Natural killer cell (primary cell): ENCODE measurements at regions not wholly inside any gene's neighbourhood (a gene's known extent, or its start where the extent isn't known, plus 50 kb on each side); places are given as distances from the start of the nearest gene placed in this dataset.

ENCODE experiments used
- ATAC-seq, 3 donors: fragments of 150-1000 bp in 2 of 3; fragments of 200-7000 bp in 1 of 3; cut with Tn5 transposase; 1 replicate in 1 of 3; 2 replicates in 2 of 3; pipeline ENCODE4 v1.10.0; 2021; ENCODE audit warnings: mild to moderate bottlenecking in 2 of 3, moderate library complexity in 2 of 3
- DNase-seq, 2 donors: peaks; one replicate each; pipeline versions ENCODE4 v3.0.0 to v3.0.0-alpha.2; 2013 to 2021; ENCODE audit warnings: mixed read lengths in 1 of 2
- H3K27ac ChIP-seq: one replicate; pipeline ENCODE4 v1.5.1; 2013; ENCODE audit warnings: mild to moderate bottlenecking, low read length
- H3K27me3 ChIP-seq: one replicate; pipeline ENCODE4 v1.6.1; 2013; ENCODE audit warnings: low read length; ENCODE audit not compliant: control insufficient read depth, insufficient read depth
- H3K36me3 ChIP-seq: one replicate; pipeline ENCODE4 v1.6.1; 2013; ENCODE audit warnings: low read length; ENCODE audit not compliant: control insufficient read depth, insufficient read depth
- H3K4me1 ChIP-seq: one replicate; pipeline ENCODE4 v1.6.1; 2013; ENCODE audit warnings: low read length; ENCODE audit not compliant: control insufficient read depth, insufficient read depth
- H3K4me3 ChIP-seq: one replicate; pipeline ENCODE4 v1.5.1; 2013; ENCODE audit warnings: low read length
- H3K9me3 ChIP-seq: one replicate; pipeline ENCODE4 v1.6.1; 2013; ENCODE audit warnings: low read length; ENCODE audit not compliant: control insufficient read depth, insufficient read depth
- H3K27ac Mint-ChIP-seq, 2 donors: one replicate each; pipeline ENCODE4 v1.8.0; 2022; ENCODE audit warnings: mild to moderate bottlenecking in 2 of 2, mixed read lengths in 2 of 2, moderate library complexity in 1 of 2
- H3K27me3 Mint-ChIP-seq, 2 donors: one replicate each; pipeline ENCODE4 v1.8.0; 2022; ENCODE audit warnings: low read depth in 2 of 2, mixed read lengths in 2 of 2
- H3K36me3 Mint-ChIP-seq: one replicate; pipeline ENCODE4 v1.8.0; 2022; ENCODE audit warnings: mixed read lengths
- H3K4me1 Mint-ChIP-seq, 2 donors: one replicate each; pipeline ENCODE4 v1.8.0; 2022; ENCODE audit warnings: mixed read lengths in 2 of 2
- H3K4me3 Mint-ChIP-seq: one replicate; pipeline ENCODE4 v1.8.0; 2022; ENCODE audit warnings: mild to moderate bottlenecking, moderate library complexity, mixed read lengths
- H3K9me3 Mint-ChIP-seq, 2 donors: one replicate each; pipeline ENCODE4 v1.8.0; 2022; ENCODE audit warnings: mixed read lengths in 2 of 2
- WGBS: methylation state at CpG from one replicate; pipeline ENCODE4 v1.1.7; 2013; ENCODE audit warnings: missing lambda C conversion rate; ENCODE audit not compliant: insufficient coverage; 5-methylcytosine and 5-hydroxymethylcytosine counted together
- intact Hi-C: fragments of 100-400 bp; cut with micrococcal nuclease; formaldehyde crosslinking; loops from one replicate; pipeline ENCODE4 v1.14.2; 2022
- TF ChIP-seq, protein P1 (sequence below): fragments of 200-600 bp; IDR thresholded peaks from one replicate; pipeline ENCODE4 v1.8.0; 2022; ENCODE audit warnings: antibody characterized with exemption

DNA sequence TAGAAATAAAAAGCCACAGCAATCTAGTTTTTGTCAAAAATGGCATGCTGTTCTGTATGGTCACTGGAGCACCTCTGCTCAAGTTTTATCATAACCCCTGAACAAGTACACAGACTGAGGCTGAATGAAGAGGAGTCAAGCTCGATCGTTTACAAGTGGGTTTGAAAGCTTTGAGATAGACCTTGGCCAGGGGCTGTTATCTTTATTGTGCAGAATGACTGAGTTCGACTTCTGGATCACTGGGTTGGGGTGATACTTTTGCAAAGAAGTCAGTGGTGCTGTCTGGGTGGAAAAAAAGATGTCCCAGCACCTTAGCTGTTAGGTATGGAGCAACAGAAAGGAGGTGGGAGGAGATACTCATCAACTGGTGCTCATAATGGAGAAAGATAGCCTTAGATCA, 446.0 kb downstream of the HACE1 start:
- no peaks in the 10 kb centered on the region for H3K36me3 ChIP-seq
- no peaks in the 10 kb centered on the region for H3K36me3 Mint-ChIP-seq
- TF ChIP-seq, protein P1, sequence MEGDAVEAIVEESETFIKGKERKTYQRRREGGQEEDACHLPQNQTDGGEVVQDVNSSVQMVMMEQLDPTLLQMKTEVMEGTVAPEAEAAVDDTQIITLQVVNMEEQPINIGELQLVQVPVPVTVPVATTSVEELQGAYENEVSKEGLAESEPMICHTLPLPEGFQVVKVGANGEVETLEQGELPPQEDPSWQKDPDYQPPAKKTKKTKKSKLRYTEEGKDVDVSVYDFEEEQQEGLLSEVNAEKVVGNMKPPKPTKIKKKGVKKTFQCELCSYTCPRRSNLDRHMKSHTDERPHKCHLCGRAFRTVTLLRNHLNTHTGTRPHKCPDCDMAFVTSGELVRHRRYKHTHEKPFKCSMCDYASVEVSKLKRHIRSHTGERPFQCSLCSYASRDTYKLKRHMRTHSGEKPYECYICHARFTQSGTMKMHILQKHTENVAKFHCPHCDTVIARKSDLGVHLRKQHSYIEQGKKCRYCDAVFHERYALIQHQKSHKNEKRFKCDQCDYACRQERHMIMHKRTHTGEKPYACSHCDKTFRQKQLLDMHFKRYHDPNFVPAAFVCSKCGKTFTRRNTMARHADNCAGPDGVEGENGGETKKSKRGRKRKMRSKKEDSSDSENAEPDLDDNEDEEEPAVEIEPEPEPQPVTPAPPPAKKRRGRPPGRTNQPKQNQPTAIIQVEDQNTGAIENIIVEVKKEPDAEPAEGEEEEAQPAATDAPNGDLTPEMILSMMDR = no peak
- ATAC-seq (no peak), DNase-seq (no peak)
- no peaks in the 10 kb centered on the region for H3K4me1 ChIP-seq
- H3K27ac Mint-ChIP-seq = no peak overlapping the region
- intact Hi-C loops = no loop called here
- no peaks in the 10 kb centered on the region for H3K27me3 ChIP-seq
- 76% methylated on average over 3 of the region's 3 CpGs for WGBS
- no peak overlapping the region for H3K27ac ChIP-seq
- H3K9me3 ChIP-seq = no peaks in the 10 kb centered on the region
- H3K4me1 Mint-ChIP-seq = no peaks in the 10 kb centered on the region
- H3K9me3 Mint-ChIP-seq = peaks cover 2 to 5% of the 10 kb centered on the region in 2 donors
- H3K27me3 Mint-ChIP-seq = no peaks in the 10 kb centered on the region
- H3K4me3 Mint-ChIP-seq = no peak overlapping the region
- no peak overlapping the region for H3K4me3 ChIP-seq

DNA sequence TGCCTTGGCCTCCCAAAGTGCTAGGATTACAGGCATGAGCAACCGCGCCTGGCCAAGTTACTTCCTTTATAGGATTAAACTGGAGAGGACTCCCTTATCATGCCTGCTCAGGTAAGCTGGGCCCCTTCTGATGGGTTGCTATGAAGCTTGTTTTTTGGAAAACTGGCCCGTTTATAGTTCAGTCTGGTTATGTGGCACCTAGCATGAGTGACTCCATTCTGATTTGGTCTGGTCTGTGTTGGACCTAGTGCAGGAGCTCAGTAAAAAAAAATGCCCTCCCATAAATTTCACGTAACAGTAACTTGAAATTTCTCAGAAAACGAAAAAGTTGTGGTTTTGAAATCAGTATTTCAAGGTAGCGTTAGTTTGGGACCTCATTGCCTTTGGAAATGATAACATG, 448.4 kb downstream of the HACE1 start:
- no peak overlapping the region for H3K4me3 ChIP-seq
- Mint-ChIP-seq H3K27me3 (no peaks in the 10 kb centered on the region), H3K4me3 (no peak overlapping the region), H3K27ac (no peak overlapping the region), H3K4me1 (no peaks in the 10 kb centered on the region), H3K36me3 (no peaks in the 10 kb centered on the region), H3K9me3 (peaks cover 0 to 2% of the 10 kb centered on the region in 2 donors)
- H3K36me3 ChIP-seq = no peaks in the 10 kb centered on the region
- 91% methylated on average over 5 of the region's 6 CpGs for WGBS
- ATAC-seq (no peak), DNase-seq (no peak)
- no peaks in the 10 kb centered on the region for H3K27me3 ChIP-seq
- no peaks in the 10 kb centered on the region for H3K4me1 ChIP-seq
- TF ChIP-seq, protein P1 = no peak
- intact Hi-C loops = no loop called here
- H3K9me3 ChIP-seq = no peaks in the 10 kb centered on the region
- H3K27ac ChIP-seq = no peak overlapping the region

DNA sequence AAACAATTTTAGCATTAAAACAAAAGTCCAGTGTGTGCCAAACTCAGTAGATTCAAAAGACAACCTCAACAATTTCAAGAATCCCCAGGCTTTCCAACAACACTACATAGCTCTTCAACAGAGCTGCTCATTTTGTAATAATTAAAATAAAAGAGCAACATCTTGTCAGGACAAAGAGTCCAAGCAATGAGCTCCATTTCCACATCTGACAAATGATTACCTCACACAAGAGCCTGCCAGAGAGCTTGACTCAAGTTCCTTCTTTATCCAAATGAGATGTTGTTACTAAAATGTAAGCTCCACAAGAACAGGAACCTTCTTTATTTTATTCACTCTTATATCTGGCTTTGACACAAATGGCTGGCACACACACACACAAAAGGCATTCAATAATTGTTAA, 449.8 kb downstream of the HACE1 start:
- Mint-ChIP-seq H3K4me1 (no peaks in the 10 kb centered on the region), H3K4me3 (no peak overlapping the region), H3K27ac (no peak overlapping the region), H3K36me3 (no peaks in the 10 kb centered on the region), H3K27me3 (no peaks in the 10 kb centered on the region), H3K9me3 (peaks cover 0 to 2% of the 10 kb centered on the region in 2 donors)
- intact Hi-C loops = no loop called here
- Histone ChIP-seq H3K36me3 (no peaks in the 10 kb centered on the region), H3K9me3 (no peaks in the 10 kb centered on the region), H3K4me1 (no peaks in the 10 kb centered on the region), H3K4me3 (no peak overlapping the region), H3K27ac (no peak overlapping the region), H3K27me3 (no peaks in the 10 kb centered on the region)
- DNase-seq (no peak), ATAC-seq (no peak)
- TF ChIP-seq, protein P1 = no peak

DNA sequence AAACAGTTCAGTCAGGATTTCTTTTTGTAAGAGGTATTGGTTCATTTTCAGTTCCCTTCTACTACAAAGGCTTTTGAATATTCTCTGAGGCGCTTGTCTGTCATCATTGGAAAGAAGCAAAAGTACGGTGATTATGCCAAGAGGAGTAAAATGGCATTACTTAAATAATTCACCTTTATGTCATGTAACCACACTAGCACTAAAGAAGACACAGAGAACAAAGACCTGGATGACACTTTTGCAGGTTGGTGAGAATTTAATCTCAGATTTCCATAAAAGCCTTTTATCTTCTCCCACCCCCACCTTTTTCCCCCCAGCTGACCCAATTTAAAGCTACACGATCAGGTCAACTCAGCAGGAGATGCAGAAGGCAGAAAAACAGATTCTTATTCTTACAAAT, 451.8 kb downstream of the HACE1 start:
- no peak overlapping the region for H3K27ac Mint-ChIP-seq
- intact Hi-C loops = no loop called here
- H3K27me3 ChIP-seq = no peaks in the 10 kb centered on the region

More for the DNA sequence above, 451.8 kb downstream of the HACE1 start:
- ATAC-seq (no peak), DNase-seq (no peak)
- no peaks in the 10 kb centered on the region for H3K36me3 ChIP-seq
- no peak overlapping the region for H3K4me3 ChIP-seq
- H3K27me3 Mint-ChIP-seq = no peaks in the 10 kb centered on the region
- no peak overlapping the region for H3K27ac ChIP-seq
- H3K4me1 Mint-ChIP-seq = no peaks in the 10 kb centered on the region
- 25% methylated on average over 1 of the region's 3 CpGs for WGBS
- TF ChIP-seq, protein P1 = no peak
- H3K4me1 ChIP-seq = no peaks in the 10 kb centered on the region
- H3K9me3 ChIP-seq = no peaks in the 10 kb centered on the region
- H3K36me3 Mint-ChIP-seq = no peaks in the 10 kb centered on the region
- H3K4me3 Mint-ChIP-seq = no peak overlapping the region
- peaks cover 0 to 2% of the 10 kb centered on the region in 2 donors for H3K9me3 Mint-ChIP-seq
